Activated CD4-positive, alpha-beta T cell treated with anti-CD3 and anti-CD28 coated beads, Interleukin-2, amount 10 ng/mL, durations not matched to agents 24 days and 14 days (primary cell): ENCODE measurements at regions not wholly inside any gene's neighbourhood (a gene's known extent, or its start where the extent isn't known, plus 50 kb on each side); places are given as distances from the start of the nearest gene placed in this dataset.
"Not testable (repeated sequence)": the region's sequence is repeated elsewhere in the genome, so short reads cannot be mapped to it uniquely, and the experiment has no call there.

Source experiments
- DNase-seq: peaks from one replicate; pipeline ENCODE4 v3.0.0; 2022
- H3K27ac Mint-ChIP-seq: one replicate; pipeline ENCODE4 v1.8.0; 2022; ENCODE audit warnings: mild to moderate bottlenecking, mixed read lengths
- H3K27me3 Mint-ChIP-seq: one replicate; pipeline ENCODE4 v1.8.0; 2022; ENCODE audit warnings: mixed read lengths
- H3K36me3 Mint-ChIP-seq: one replicate; pipeline ENCODE4 v1.8.0; 2022; ENCODE audit warnings: low read depth, mild to moderate bottlenecking, mixed read lengths
- H3K4me1 Mint-ChIP-seq: one replicate; pipeline ENCODE4 v1.8.0; 2021; ENCODE audit warnings: mixed read lengths
- H3K4me3 Mint-ChIP-seq: one replicate; pipeline ENCODE4 v1.8.0; 2022; ENCODE audit warnings: mild to moderate bottlenecking, moderate library complexity, mixed read lengths
- H3K9me3 Mint-ChIP-seq: one replicate; pipeline ENCODE4 v1.8.0; 2021; ENCODE audit warnings: mixed read lengths
- intact Hi-C: fragments of 100-400 bp; cut with micrococcal nuclease; formaldehyde crosslinking; loops from one replicate; pipeline ENCODE4 v1.15.1; 2023

GRCh38 chr7:69052-69451 lies 123.3 kb upstream of the FAM20C start:
- DNase-seq, H3K4me3 Mint-ChIP-seq, H3K4me1 Mint-ChIP-seq, H3K27ac Mint-ChIP-seq, H3K9me3 Mint-ChIP-seq, intact Hi-C loops, H3K36me3 Mint-ChIP-seq, H3K27me3 Mint-ChIP-seq: not testable (repeated sequence)

- H3K4me1 Mint-ChIP-seq, H3K4me3 Mint-ChIP-seq, H3K27ac Mint-ChIP-seq, DNase-seq, H3K36me3 Mint-ChIP-seq, H3K9me3 Mint-ChIP-seq, intact Hi-C loops, H3K27me3 Mint-ChIP-seq: not testable (repeated sequence)
These were observed 122.8 kb upstream of the FAM20C start for GRCh38 chr7:69499-70123.

- H3K4me3 Mint-ChIP-seq, intact Hi-C loops, H3K27ac Mint-ChIP-seq, H3K4me1 Mint-ChIP-seq, H3K27me3 Mint-ChIP-seq, H3K9me3 Mint-ChIP-seq, DNase-seq, H3K36me3 Mint-ChIP-seq: not testable (repeated sequence)
These were observed 122.2 kb upstream of the FAM20C start for GRCh38 chr7:70207-70606.

DNA sequence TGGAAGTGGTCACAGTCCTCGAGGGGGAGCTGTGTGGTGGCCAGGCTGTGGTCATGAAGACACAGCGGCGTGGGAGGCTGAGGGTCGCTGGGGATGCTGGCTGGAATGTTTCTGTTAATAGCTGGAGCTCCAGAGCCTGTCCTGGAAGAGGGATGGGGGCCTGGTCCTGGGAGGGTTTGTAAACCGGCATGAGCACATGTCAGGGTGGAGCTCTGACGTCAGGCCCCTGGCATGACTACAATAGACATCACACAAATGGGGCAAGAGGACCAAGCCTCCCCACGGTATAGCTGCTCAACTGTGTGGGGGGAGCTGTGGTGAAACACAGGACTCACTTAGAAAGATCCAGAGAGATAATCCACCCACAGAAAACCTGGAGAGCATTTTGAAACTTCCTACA lies 121.4 kb upstream of the FAM20C start:
- DNase-seq, H3K9me3 Mint-ChIP-seq, H3K4me3 Mint-ChIP-seq, intact Hi-C loops, H3K36me3 Mint-ChIP-seq, H3K4me1 Mint-ChIP-seq, H3K27me3 Mint-ChIP-seq, H3K27ac Mint-ChIP-seq: not testable (repeated sequence)

DNA sequence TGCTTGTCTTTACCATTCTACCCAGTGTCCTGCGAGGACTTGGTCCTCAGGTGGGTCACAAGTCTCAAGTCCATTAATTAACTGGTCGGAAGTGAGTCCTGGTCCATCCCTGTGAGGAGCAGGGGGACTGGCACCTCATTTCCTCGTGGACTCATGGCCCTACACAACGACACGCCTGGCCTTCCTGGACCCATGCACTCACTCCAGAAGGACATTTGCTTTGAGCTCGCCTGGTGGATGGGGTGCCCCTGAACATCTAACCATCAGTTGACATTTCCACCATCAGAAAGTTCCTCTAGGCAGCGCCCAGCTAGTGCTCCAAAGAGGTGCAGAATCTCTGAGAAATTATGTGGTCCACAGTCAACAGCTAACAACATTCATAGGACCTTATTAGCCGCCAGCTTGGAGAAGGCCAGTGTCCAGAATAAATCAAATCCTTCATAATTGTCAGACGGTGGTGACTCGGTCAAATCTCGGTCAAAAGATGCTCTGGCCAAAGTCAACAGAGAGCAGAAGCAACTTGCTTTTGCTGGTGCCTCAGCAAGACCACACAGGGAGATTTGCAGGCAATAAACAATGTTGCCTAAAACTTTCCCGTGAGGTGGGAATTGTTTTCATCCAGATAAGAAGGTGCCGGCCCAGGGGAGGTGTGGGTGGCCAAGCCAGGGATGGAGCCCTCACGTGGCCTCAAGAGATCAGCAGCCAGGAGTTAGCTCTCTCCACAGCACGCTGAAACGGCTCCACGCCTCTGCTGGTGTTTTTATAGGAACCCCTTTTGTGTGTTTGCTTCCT lies 119.9 kb upstream of the FAM20C start:
- DNase-seq, H3K4me1 Mint-ChIP-seq, H3K9me3 Mint-ChIP-seq, H3K27ac Mint-ChIP-seq, H3K4me3 Mint-ChIP-seq, H3K36me3 Mint-ChIP-seq, H3K27me3 Mint-ChIP-seq, intact Hi-C loops: not testable (repeated sequence)

DNA sequence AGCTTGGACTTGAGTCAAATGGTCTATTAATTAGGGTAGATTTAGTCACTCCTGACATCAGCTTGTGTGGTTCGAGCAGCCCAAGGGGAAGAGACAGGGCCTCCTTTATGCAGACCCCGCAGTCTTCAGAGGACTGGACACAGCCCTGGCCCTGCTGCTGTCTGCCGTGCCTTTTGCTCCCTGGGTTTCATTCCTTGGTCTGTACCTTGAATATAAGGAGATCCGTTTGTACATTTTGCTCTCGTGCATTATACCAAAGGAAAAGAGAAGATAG lies 119.4 kb upstream of the FAM20C start:
- H3K36me3 Mint-ChIP-seq, H3K9me3 Mint-ChIP-seq, H3K27me3 Mint-ChIP-seq, H3K4me1 Mint-ChIP-seq, H3K27ac Mint-ChIP-seq, DNase-seq, intact Hi-C loops, H3K4me3 Mint-ChIP-seq: not testable (repeated sequence)

DNA sequence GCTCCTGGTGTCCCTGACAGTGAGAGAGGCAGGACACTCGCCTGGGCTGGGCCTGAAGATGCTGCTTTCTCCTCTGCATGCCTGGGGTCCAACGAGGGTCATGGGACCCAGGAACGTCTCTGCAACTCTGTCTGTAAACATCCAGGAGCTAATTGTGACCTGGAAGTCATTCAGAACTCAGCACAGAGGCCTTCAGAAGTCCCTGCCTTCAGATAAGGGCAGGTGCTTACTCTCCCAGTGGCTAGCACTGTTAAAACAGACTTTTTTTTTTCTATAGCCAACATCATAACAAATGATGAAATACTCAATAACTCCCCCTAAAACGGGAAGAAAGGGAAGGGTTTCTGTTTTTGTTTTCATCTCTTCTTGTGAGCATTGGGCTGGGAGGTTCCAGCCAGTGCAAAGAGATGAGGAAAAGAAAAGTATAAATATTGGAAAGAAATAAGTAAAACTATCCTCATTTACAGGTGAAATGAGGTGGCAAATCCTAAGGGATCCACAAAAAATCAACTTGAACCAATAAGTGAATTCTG lies 118.3 kb upstream of the FAM20C start:
- H3K27me3 Mint-ChIP-seq, DNase-seq, intact Hi-C loops, H3K4me3 Mint-ChIP-seq, H3K27ac Mint-ChIP-seq, H3K9me3 Mint-ChIP-seq, H3K36me3 Mint-ChIP-seq, H3K4me1 Mint-ChIP-seq: not testable (repeated sequence)

GRCh38 chr7:75511-75910 lies 116.9 kb upstream of the FAM20C start:
- H3K4me3 Mint-ChIP-seq, H3K9me3 Mint-ChIP-seq, H3K27me3 Mint-ChIP-seq, H3K36me3 Mint-ChIP-seq, H3K4me1 Mint-ChIP-seq, DNase-seq, H3K27ac Mint-ChIP-seq, intact Hi-C loops: not testable (repeated sequence)

GRCh38 chr7:76202-76601 lies 116.2 kb upstream of the FAM20C start:
- intact Hi-C loops, H3K4me1 Mint-ChIP-seq, DNase-seq, H3K9me3 Mint-ChIP-seq, H3K27me3 Mint-ChIP-seq, H3K27ac Mint-ChIP-seq, H3K36me3 Mint-ChIP-seq, H3K4me3 Mint-ChIP-seq: not testable (repeated sequence)

DNA sequence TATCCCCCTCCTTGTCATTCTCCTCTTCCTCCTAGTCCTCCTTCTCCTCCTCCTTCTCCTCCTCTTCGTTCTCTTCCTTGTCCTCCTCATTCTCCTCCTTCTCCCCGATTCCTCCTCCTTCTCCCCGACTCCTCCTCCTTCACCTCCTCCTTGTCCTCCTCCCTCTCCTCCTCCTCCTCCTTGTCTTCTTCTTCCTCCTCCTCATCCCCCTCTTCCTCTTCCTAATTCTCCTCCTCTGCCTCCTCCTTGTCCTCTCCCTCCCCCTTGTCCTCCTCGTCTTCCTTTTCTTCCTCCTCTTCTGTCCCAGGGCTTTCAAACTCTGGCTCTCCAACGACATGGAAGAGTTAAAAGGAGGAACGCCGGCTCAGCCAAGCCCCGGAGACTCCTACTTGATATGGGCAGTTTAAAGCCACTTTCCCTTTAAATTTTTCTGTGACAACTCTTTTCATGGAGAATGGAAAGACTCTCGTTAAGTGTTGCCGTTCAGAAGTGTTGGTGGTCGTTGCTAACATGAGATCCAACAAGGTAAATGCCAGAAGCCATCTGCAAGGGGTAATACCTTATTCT lies 115.5 kb upstream of the FAM20C start:
- DNase-seq, H3K9me3 Mint-ChIP-seq, H3K4me3 Mint-ChIP-seq, intact Hi-C loops, H3K4me1 Mint-ChIP-seq, H3K36me3 Mint-ChIP-seq, H3K27me3 Mint-ChIP-seq, H3K27ac Mint-ChIP-seq: not testable (repeated sequence)

GRCh38 chr7:78862-79261 lies 113.5 kb upstream of the FAM20C start:
- intact Hi-C loops, H3K4me3 Mint-ChIP-seq, H3K4me1 Mint-ChIP-seq: not testable (repeated sequence)

DNA sequence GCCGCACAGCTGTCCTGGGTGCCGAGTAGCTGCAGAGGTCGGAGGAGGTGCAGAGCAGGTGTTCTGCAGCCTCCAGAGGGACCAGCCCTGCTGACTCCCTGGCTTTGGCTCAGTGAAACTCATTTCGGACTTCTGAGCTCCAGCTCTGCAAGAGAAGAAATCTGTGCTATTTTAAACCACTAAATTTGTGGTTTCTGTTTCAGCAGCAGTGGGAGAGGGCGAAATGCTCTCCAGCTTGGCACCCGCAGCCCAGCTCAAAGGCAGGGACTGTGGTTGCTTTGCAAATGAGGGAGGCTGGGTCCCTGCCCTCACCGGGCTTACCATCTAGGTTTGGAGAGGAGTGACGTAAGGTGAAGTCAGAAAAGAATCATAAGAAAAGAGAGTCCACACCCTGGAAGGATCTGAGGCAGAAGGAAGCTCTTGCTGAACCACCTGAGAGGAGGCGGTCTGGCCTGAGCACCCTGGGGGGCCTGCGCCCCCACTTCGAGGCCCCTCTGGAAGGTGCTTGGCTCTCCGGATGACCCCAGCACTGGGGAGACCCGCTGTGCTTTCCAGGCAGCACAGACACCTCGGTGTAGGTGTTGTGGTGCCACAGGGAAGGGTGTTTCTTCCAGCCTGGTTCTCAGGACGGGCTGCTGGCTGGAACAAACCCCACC lies 112.8 kb upstream of the FAM20C start:
- H3K27me3 Mint-ChIP-seq, intact Hi-C loops, H3K27ac Mint-ChIP-seq, DNase-seq, H3K36me3 Mint-ChIP-seq, H3K4me1 Mint-ChIP-seq, H3K4me3 Mint-ChIP-seq, H3K9me3 Mint-ChIP-seq: not testable (repeated sequence)

More at GRCh38 chr7:78862-79261, 113.5 kb upstream of the FAM20C start:
- not testable (repeated sequence) for DNase-seq, H3K9me3 Mint-ChIP-seq, H3K36me3 Mint-ChIP-seq, H3K27me3 Mint-ChIP-seq, H3K27ac Mint-ChIP-seq

DNA sequence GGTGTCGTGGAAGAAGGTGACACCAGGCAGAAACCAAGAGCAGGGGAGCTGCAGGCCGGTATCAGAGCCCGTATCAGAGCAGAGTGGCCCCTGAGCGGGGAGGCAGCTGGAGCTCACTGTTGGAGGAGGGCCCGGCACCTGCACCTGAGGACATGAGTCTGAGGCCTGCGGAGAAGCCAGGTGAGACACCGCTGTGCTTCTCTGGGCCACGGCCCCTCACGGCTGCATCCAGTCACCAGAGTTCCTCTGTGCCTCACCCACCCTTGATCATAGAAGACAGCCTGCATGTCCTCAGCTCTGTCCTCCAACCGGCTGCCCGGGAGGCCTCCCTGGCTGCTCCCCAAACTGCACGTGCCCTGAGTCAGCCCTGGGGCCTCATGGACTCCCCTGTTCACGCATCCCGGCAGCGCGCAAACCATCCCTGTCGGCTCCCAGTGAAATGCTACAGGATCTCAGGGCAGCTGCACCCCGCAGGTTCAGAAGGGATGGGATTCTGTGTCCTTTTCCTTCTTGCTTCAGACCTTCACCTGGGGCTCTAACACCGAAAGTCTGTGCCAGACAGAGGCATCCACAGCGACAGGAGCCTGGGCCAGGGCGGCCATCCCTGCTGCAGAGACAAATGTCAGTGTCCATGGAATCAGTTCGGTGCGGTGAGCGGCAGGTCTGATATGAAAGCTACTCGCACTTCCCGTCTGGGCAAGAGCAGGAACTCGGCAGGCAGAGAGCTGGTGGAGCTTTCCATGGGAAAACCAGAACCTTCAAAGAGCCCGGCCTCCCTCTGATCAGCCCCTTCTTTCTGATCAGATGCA lies 111.9 kb upstream of the FAM20C start:
- H3K36me3 Mint-ChIP-seq: no peaks in the 10 kb centered on the region
- H3K4me1 Mint-ChIP-seq: no peaks in the 10 kb centered on the region
- no peak for DNase-seq
- no peaks in the 10 kb centered on the region for H3K9me3 Mint-ChIP-seq
- no peak overlapping the region for H3K4me3 Mint-ChIP-seq
- intact Hi-C loops: no loop called here
- H3K27ac Mint-ChIP-seq: no peak overlapping the region
- H3K27me3 Mint-ChIP-seq: no peaks in the 10 kb centered on the region
